Astrocyte (in vitro differentiated cells and primary cell): ENCODE measurements at regions not wholly inside any gene's neighbourhood (a gene's known extent, or its start where the extent isn't known, plus 50 kb on each side); places are given as distances from the start of the nearest gene placed in this dataset.

Source experiments
- CTCF ChIP-seq: IDR thresholded peaks from 2 replicates; pipeline ENCODE4 v1.5.1; 2011; ENCODE audit warnings: low read depth, mild to moderate bottlenecking, inconsistent platforms, low read length, moderate library complexity; ENCODE audit not compliant: insufficient read depth
- EZH2 ChIP-seq: IDR thresholded peaks from 2 replicates; pipeline ENCODE4 v1.6.1; 2012; ENCODE audit warnings: mild to moderate bottlenecking, low read length, inconsistent platforms; ENCODE audit not compliant: insufficient read depth

- TF ChIP-seq CTCF: no peak
- no peak for TF ChIP-seq EZH2
Observed at GRCh38 chr15:96670389-96670788, 339.9 kb downstream of the NR2F2 start.
